Loucy (cell line): ENCODE measurements at regions not wholly inside any gene's neighbourhood (a gene's known extent, or its start where the extent isn't known, plus 50 kb on each side); places are given as distances from the start of the nearest gene placed in this dataset.

Source experiments
- H2AFZ ChIP-seq: fragments of 200-600 bp; sonication (generic); 2 replicates; pipeline ENCODE4 v1.6.0; 2016; ENCODE audit warnings: antibody characterized with exemption, mild to moderate bottlenecking, low read length, moderate library complexity
- H3F3A ChIP-seq: fragments of 200-600 bp; 2 replicates; pipeline ENCODE4 v1.6.0; 2016; ENCODE audit warnings: antibody characterized with exemption, low read depth, mild to moderate bottlenecking
- H3K27me3 ChIP-seq: fragments of 200-600 bp; sonication (generic); 2 replicates; pipeline ENCODE4 v1.6.1; 2014; ENCODE audit warnings: low read length, mild to moderate bottlenecking; ENCODE audit not compliant: insufficient read depth, poor library complexity, severe bottlenecking
- H3K36me3 ChIP-seq: fragments of 200-600 bp; sonication (generic); 2 replicates; pipeline ENCODE4 v1.6.1; 2016; ENCODE audit warnings: low read length; ENCODE audit not compliant: insufficient read depth
- H3K4me1 ChIP-seq: fragments of 200-600 bp; sonication (generic); 2 replicates; pipeline ENCODE4 v1.5.1; 2014; ENCODE audit warnings: low read length, mild to moderate bottlenecking; ENCODE audit not compliant: insufficient read depth, poor library complexity, severe bottlenecking
- H3K4me2 ChIP-seq: fragments of 200-600 bp; sonication (generic); 2 replicates; pipeline ENCODE4 v1.6.0; 2014; ENCODE audit warnings: antibody characterized with exemption, low read length, low read depth, mild to moderate bottlenecking; ENCODE audit not compliant: poor library complexity, severe bottlenecking
- H3K4me3 ChIP-seq: fragments of 200-600 bp; sonication (generic); 2 replicates; pipeline ENCODE4 v1.5.1; 2014; ENCODE audit warnings: low read length, mild to moderate bottlenecking, mixed read lengths; ENCODE audit not compliant: poor library complexity, severe bottlenecking
- H3K79me2 ChIP-seq: fragments of 200-600 bp; sonication (generic); 2 replicates; pipeline ENCODE4 v1.6.1; 2014; ENCODE audit warnings: low read length; ENCODE audit not compliant: insufficient read depth
- H3K9ac ChIP-seq: fragments of 200-600 bp; sonication (generic); 2 replicates; pipeline ENCODE4 v1.6.0; 2014; ENCODE audit warnings: mild to moderate bottlenecking, low read depth, low read length, moderate library complexity; ENCODE audit not compliant: poor library complexity, severe bottlenecking
- H3K9me2 ChIP-seq: fragments of 200-600 bp; sonication (generic); replicated peaks from 2 replicates; pipeline ENCODE4 v1.6.1; 2016; ENCODE audit warnings: low read depth, low read length, mixed read lengths
- H3K9me3 ChIP-seq: fragments of 200-600 bp; sonication (generic); 2 replicates; pipeline ENCODE4 v1.6.1; 2014; ENCODE audit warnings: mild to moderate bottlenecking, antibody characterized with exemption, low read length, low read depth; ENCODE audit not compliant: insufficient read depth
- H4K20me1 ChIP-seq: fragments of 200-600 bp; sonication (generic); 2 replicates; pipeline ENCODE4 v1.6.0; 2014; ENCODE audit warnings: antibody characterized with exemption, low read length, mild to moderate bottlenecking; ENCODE audit not compliant: insufficient read depth, poor library complexity, severe bottlenecking
- EZH2phosphoT487 ChIP-seq: fragments of 200-600 bp; IDR thresholded peaks from 2 replicates; pipeline ENCODE4 v1.6.1; 2018; ENCODE audit warnings: antibody characterized with exemption, mild to moderate bottlenecking, moderate library complexity, borderline replicate concordance
- TF ChIP-seq, protein P1 (sequence below): fragments of 200-600 bp; sonication (generic); conservative IDR thresholded peaks from 2 replicates; pipeline ENCODE4 v1.5.1; 2014; ENCODE audit warnings: mild to moderate bottlenecking, antibody characterized with exemption, low read length

DNA sequence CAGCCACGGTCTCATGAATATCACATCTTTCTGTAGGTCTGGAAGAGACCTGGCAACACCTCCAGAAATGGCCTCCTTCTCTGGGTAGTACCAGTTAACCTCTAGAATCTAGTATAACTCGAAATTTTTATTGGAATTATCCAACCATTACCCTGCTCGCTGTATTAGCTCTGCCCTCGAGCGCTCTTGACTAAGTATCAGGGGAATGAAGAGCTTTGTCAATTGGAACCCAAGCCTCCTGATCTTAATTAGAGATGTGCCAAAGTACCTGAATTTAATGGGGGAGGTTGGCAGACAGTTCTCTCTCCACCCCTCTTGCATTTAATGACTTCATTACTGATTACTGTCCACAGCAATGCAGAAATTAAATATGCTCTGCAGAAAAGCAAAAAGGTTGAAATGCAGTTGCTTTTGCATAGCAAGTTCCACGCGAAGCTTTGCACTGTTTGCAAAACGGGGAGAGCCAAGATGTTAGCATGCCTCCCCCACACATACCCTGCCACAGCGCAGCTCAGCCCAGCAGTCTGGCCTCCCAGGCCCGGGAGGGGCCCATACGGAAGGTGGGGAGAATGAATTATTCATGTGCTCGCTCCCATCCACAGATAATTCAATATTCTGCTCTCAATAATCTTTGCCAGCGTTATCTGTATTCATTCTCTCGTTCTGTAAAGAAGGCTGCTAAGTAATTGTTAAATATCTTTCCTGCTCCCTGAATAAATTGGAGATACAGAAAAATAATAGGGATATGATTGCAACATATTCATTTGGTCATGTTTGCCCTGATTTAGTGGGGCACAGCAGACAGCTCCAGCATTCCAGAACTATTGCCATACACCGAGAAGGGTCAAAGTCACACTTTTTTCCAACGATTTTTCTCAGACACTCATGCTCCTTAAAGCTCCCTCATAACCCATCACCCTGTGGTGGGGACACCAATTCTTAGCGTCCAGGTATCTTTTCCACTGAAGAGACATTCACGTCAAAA is 305.8 kb downstream of the CDH26 start:
- Histone ChIP-seq H4K20me1 (no peaks in the 10 kb centered on the region), H3K36me3 (no peaks in the 10 kb centered on the region), H3K27me3 (no peaks in the 10 kb centered on the region), H3K79me2 (no peaks in the 10 kb centered on the region), H2AFZ (no peak overlapping the region), H3K4me2 (no peak overlapping the region), H3K9ac (no peak overlapping the region), H3K4me3 (no peak overlapping the region), H3K4me1 (peaks cover 32% of the 10 kb centered on the region), H3F3A (no peaks in the 10 kb centered on the region), H3K9me3 (no peaks in the 10 kb centered on the region), H3K9me2 (no peaks in the 10 kb centered on the region)
- TF ChIP-seq, protein P1, sequence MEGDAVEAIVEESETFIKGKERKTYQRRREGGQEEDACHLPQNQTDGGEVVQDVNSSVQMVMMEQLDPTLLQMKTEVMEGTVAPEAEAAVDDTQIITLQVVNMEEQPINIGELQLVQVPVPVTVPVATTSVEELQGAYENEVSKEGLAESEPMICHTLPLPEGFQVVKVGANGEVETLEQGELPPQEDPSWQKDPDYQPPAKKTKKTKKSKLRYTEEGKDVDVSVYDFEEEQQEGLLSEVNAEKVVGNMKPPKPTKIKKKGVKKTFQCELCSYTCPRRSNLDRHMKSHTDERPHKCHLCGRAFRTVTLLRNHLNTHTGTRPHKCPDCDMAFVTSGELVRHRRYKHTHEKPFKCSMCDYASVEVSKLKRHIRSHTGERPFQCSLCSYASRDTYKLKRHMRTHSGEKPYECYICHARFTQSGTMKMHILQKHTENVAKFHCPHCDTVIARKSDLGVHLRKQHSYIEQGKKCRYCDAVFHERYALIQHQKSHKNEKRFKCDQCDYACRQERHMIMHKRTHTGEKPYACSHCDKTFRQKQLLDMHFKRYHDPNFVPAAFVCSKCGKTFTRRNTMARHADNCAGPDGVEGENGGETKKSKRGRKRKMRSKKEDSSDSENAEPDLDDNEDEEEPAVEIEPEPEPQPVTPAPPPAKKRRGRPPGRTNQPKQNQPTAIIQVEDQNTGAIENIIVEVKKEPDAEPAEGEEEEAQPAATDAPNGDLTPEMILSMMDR: no peak
- no peak for TF ChIP-seq EZH2phosphoT487

DNA sequence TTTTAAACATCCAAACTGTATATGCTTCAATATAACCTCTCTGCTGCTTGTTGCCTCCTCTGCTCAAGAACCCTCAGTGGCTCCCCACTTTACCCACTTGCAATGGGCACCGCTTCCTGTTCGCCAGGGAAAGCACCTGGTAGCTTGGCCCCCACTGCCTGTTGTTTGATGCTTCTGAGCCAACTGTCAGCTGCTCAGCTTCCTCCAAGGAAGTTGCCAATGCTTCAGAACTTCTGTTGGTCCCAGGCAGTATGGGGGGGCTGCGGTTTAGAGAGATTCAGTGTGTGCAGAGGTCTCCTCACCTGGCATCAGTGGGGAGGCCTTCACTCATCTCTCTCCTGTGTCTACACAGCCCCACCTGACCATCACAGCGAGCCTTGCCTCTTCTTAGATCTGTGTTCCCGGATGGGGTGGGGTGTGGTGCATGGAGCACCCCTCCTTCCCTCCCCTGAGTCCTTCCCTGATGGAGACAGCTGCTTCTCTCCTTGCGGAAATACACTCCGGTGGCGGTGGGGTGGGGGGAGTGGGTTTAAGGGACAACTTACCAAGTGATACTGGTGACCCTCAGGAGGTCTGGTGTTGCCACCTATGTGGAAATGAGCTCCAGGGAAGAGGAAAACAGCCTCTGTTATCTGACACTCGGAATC is 308.1 kb downstream of the CDH26 start:
- Histone ChIP-seq H3K9me2 (no peaks in the 10 kb centered on the region), H3K9me3 (no peaks in the 10 kb centered on the region), H2AFZ (no peak overlapping the region), H3K79me2 (no peaks in the 10 kb centered on the region), H3K4me2 (peak overlapping the region; percentile 66), H3K27me3 (no peaks in the 10 kb centered on the region), H3K9ac (peak overlapping the region; percentile 50), H4K20me1 (no peaks in the 10 kb centered on the region), H3K36me3 (no peaks in the 10 kb centered on the region), H3F3A (no peaks in the 10 kb centered on the region), H3K4me1 (peaks cover 30% of the 10 kb centered on the region), H3K4me3 (peak overlapping the region; percentile 4)
- TF ChIP-seq EZH2phosphoT487: no peak
- TF ChIP-seq, protein P1: no peak

DNA sequence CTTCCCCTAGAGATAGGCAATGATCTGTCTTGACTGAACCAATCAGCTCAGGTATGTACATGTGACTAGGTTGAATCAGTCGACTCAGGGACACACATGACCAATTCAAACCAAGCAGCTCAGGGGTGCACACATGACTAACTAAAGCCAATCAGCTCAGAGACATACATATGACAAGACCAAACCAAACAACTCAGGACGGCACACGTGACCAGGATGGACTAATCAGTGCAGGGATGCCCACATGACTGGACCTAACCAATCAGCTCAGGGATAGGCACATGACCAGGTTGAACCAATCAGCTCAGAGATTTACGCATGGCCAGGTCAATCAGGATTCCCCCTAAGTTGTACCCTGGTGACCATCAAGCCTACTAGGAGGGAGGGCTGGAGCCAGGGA is 310.3 kb downstream of the CDH26 start:
- Histone ChIP-seq H3K9me2 (no peaks in the 10 kb centered on the region), H3K27me3 (no peaks in the 10 kb centered on the region), H3K36me3 (no peaks in the 10 kb centered on the region), H3K4me3 (no peak overlapping the region), H3K4me1 (peaks cover 24% of the 10 kb centered on the region), H3K79me2 (no peaks in the 10 kb centered on the region), H4K20me1 (no peaks in the 10 kb centered on the region), H3K9ac (no peak overlapping the region), H2AFZ (no peak overlapping the region), H3K9me3 (no peaks in the 10 kb centered on the region), H3F3A (no peaks in the 10 kb centered on the region), H3K4me2 (no peak overlapping the region)
- TF ChIP-seq EZH2phosphoT487: no peak
- TF ChIP-seq, protein P1: no peak
